ENCODE measurements at regions not wholly inside any gene's neighbourhood (a gene's known extent, or its start where the extent isn't known, plus 50 kb on each side); places are given as distances from the start of the nearest gene placed in this dataset.

DNA sequence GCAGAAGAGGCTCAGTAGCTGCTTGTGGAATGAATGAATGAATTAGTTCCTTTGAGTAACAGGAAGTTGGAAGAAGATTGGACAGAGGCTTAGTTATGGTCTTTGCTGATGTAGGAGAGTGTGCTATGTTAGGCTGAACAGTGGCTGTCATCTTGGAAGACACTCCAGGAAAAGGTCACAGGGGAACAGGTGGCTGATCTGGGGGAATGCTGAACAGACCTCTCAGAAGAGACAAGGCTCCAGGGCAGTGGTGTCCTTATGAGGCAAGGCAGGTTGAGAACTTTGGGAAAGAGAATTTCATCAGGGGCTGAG is 62.3 kb downstream of the UTRN start:
- no peaks in the 10 kb centered on the region for H3K27me3 ChIP-seq
- no peak for DNase-seq
- no peak overlapping the region for H3K4me3 ChIP-seq
- H3K36me3 ChIP-seq = no peaks in the 10 kb centered on the region
- no peaks in the 10 kb centered on the region for H3K9me3 ChIP-seq
- peaks cover 54 to 99% (median 66%) of the 10 kb centered on the region in 4 donors for H3K4me1 ChIP-seq
- intact Hi-C loops (cut with DNase I; ENCODE audit: low total_unique reads) = no loop called here
- TF ChIP-seq, protein P1, sequence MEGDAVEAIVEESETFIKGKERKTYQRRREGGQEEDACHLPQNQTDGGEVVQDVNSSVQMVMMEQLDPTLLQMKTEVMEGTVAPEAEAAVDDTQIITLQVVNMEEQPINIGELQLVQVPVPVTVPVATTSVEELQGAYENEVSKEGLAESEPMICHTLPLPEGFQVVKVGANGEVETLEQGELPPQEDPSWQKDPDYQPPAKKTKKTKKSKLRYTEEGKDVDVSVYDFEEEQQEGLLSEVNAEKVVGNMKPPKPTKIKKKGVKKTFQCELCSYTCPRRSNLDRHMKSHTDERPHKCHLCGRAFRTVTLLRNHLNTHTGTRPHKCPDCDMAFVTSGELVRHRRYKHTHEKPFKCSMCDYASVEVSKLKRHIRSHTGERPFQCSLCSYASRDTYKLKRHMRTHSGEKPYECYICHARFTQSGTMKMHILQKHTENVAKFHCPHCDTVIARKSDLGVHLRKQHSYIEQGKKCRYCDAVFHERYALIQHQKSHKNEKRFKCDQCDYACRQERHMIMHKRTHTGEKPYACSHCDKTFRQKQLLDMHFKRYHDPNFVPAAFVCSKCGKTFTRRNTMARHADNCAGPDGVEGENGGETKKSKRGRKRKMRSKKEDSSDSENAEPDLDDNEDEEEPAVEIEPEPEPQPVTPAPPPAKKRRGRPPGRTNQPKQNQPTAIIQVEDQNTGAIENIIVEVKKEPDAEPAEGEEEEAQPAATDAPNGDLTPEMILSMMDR (IDR thresholded peaks at IDR 0.05) = no peak
- TF ChIP-seq POLR2AphosphoS5 (IDR thresholded peaks at IDR 0.05) = no peak
- no peak for TF ChIP-seq EP300 (IDR thresholded peaks at IDR 0.05)
- TF ChIP-seq POLR2A (IDR thresholded peaks at IDR 0.05) = no peak
- H3K27ac ChIP-seq = peak overlapping the region; percentile 16 to 72 (median 30)

DNA sequence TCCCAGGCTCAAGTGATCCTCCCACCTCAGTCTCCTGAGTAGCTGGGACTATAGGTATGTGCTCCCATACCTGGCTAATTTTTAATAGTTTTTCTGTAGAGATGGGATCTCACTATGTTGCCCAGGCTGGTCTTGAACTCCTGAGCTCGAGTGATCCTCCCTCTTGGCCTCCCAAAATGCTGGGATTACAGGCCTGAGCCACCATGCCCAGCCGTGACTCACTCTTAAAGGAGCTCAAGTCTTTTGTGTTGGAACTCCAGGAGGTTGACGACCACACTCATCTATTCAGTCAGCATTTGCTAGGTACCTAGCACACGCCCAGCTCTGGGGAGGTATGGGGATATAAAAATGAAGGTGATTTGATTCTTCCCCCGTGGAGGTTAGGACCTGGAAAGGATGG is 62.8 kb downstream of the UTRN start:
- WGBS, 5 donors = 81 to 91% (median 89%) methylated on average over 5 of the region's 5 CpGs
- Histone ChIP-seq H3K9me3 (no peaks in the 10 kb centered on the region), H3K27me3 (no peaks in the 10 kb centered on the region), H3K36me3 (no peaks in the 10 kb centered on the region), H3K27ac (peak overlapping the region in 2 of 5 donors; percentile 52 to 72), H3K4me1 (peaks cover 50 to 99% (median 64%) of the 10 kb centered on the region in 4 donors), H3K4me3 (no peak overlapping the region)
- intact Hi-C loops (cut with DNase I; ENCODE audit: low total_unique reads) = no loop called here
- no peak for DNase-seq
- TF ChIP-seq POLR2A (IDR thresholded peaks at IDR 0.05) (no peak), EP300 (IDR thresholded peaks at IDR 0.05) (no peak), POLR2AphosphoS5 (IDR thresholded peaks at IDR 0.05) (no peak)
- TF ChIP-seq, protein P1 (IDR thresholded peaks at IDR 0.05) = no peak

DNA sequence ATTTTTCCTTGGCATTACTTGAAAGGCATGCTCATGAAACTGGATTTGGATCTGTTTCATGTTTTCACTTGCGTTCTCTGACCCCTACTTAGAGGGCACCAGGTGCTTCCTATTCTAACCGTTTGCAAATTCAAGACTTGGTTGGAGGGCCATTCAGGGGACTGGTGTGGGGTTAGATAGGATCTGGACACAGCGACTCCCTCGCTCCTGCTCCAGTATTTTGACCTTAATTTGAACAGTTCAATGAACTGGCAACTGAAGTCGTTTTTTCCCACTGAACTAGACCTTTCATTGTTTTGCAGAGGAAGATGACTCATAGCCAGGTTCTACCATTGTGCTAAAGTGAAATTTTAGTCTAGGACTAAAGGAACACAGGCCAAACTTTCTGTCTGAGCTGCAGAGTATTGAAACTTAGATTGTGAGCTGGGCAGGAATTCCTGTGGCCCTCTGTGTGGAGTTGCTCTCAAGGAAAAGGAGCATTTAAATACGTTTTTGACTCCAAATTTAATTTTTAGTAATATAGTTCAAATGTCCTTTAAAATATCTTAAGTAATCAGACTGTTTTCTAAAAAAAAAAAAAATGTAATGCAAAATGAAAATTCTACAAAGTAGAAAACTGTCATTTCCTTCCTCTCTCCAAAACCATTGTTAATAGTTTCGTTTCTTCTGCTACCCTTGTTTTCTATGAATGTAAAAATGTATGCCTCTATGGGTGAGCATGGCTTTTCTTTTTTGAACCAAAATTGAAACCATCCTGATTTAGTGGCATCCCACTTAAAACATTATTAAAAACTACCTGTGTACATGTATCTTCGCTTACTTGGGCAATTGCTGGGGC is 64.8 kb downstream of the UTRN start:
- Histone ChIP-seq H3K36me3 (no peaks in the 10 kb centered on the region), H3K9me3 (no peaks in the 10 kb centered on the region), H3K27me3 (no peaks in the 10 kb centered on the region), H3K4me1 (peaks cover 35 to 88% (median 47%) of the 10 kb centered on the region in 4 donors), H3K27ac (peak overlapping the region; percentile 21 to 72 (median 70)), H3K4me3 (no peak overlapping the region)
- intact Hi-C loops (cut with DNase I; ENCODE audit: low total_unique reads) = no loop called here
- 26 to 32% (median 27%) methylated on average over 8 of the region's 8 CpGs for WGBS, 5 donors
- TF ChIP-seq POLR2AphosphoS5 (IDR thresholded peaks at IDR 0.05) (peak; percentile 12 to 36 (median 17)), EP300 (IDR thresholded peaks at IDR 0.05) (no peak)
- peak in 1 of 2 donors; percentile 65 for DNase-seq

DNA sequence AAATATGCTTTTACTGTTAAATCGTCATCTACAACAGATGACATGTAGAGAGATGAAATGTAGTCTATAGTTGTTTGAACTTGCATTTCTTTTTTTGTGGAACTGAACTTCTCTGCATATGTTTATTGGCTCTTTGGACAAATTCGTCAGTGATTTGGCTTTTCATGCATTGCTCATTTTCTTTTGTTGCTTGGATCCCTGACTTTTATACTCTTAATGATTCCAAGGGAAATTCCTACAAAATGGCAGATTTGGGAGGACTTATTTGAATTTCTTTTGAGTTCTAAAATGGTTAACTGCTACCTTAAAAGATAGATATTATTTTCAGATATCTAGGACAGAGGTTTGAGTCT is 65.4 kb downstream of the UTRN start:
- TF ChIP-seq EP300 (IDR thresholded peaks at IDR 0.05) = no peak
- TF ChIP-seq POLR2AphosphoS5 (IDR thresholded peaks at IDR 0.05) = no peak
- TF ChIP-seq, protein P1 (IDR thresholded peaks at IDR 0.05) = no peak
- TF ChIP-seq POLR2A (IDR thresholded peaks at IDR 0.05) = no peak
- DNase-seq = peak in 1 of 2 donors; percentile 26
- Histone ChIP-seq H3K4me1 (peaks cover 29 to 82% (median 46%) of the 10 kb centered on the region in 4 donors), H3K27me3 (no peaks in the 10 kb centered on the region), H3K36me3 (no peaks in the 10 kb centered on the region), H3K9me3 (no peaks in the 10 kb centered on the region), H3K4me3 (no peak overlapping the region), H3K27ac (peak overlapping the region in 4 of 5 donors; percentile 21 to 72 (median 64))
- intact Hi-C loops (cut with DNase I; ENCODE audit: low total_unique reads) = no loop called here
- 52 to 71% (median 65%) methylated on average over 2 of the region's 2 CpGs for WGBS, 5 donors
